GM19455 (cell line): ENCODE measurements at regions not wholly inside any gene's neighbourhood (a gene's known extent, or its start where the extent isn't known, plus 50 kb on each side); places are given as distances from the start of the nearest gene placed in this dataset.
"Not testable (repeated sequence)": the region's sequence is repeated elsewhere in the genome, so short reads cannot be mapped to it uniquely, and the experiment has no call there.

Experiments
- ATAC-seq: cut with Tn5 transposase; IDR thresholded peaks from one replicate; pipeline ENCODE4 v1.9.1; 2021; ENCODE audit not compliant: unreplicated experiment

DNA sequence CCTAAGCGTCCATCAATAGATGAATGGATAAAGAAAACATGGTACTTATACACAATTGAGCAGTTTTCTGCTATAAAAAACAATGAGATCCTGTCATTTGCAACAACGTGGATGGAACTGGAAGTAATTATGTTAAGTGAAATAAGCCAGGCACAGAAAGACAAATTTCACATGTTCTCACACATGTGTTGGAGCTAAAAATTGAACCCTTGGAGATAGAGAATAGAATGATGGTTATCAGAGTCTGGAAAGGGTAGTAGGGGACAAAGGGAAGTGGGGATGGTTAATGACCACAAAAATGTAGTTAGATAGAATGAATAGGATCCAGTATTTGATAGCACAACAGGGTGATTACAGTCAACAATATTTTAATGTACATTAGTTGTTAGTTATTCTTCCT is 1033.5 kb downstream of the HACE1 start:
- ATAC-seq = no peak

DNA sequence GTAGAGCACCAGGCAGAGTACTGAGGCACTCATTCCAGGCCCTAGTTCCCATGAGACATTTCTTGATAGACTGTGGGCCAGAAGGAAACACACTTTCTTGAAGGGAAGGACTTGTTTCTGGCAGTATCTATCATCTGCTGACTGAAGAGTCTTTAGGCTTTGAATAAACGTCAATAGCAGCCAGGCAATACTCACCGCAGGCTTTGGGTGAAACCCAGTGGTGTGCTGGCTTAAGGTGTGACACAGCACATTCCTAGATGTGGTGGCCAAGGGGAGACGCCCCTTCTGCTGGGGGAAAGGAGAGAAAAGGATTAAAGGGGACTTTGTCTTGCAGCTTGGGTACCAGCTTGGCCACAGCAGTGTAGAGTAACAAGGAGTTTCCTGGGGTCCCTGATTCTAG is 1039.6 kb downstream of the HACE1 start:
- ATAC-seq = no peak

DNA sequence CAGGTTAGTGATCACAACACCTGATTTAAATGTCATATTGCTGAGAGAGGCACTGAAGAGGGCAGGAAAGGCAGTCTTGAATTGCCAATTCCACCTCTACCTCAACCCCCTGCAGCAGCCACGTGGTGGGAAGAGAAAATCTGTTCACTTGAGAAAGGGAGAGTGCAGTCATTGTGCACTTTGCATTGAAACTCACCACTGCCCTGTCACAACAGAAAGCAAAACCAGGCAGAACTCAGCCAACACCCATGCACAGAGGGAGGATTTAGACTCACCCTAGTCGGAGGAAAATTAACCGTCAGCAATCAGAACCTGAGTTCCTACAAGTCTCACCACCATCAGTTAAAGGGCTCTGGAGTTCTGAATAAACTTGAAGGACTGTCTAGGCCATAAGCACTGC is 1040.2 kb downstream of the HACE1 start:
- no peak for ATAC-seq

DNA sequence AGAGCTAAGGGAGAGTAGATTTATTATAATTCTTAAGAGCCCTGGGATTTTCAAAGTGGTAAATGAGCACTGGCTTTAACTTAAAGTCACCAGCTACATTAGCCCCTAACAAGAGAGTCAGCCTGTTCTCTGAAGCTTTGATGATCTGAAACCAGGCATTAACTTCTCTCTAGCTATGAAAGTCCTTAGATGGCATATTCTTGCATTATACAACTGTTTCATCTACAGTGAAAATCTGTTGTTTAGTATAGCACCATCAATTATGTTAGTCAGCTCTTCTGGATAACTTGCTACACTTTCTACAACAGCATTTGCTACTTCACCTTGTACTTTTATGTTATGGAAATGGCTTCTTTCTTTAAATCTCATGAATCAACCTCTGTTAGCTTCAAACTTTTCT is 1046.7 kb downstream of the HACE1 start:
- no peak for ATAC-seq

DNA sequence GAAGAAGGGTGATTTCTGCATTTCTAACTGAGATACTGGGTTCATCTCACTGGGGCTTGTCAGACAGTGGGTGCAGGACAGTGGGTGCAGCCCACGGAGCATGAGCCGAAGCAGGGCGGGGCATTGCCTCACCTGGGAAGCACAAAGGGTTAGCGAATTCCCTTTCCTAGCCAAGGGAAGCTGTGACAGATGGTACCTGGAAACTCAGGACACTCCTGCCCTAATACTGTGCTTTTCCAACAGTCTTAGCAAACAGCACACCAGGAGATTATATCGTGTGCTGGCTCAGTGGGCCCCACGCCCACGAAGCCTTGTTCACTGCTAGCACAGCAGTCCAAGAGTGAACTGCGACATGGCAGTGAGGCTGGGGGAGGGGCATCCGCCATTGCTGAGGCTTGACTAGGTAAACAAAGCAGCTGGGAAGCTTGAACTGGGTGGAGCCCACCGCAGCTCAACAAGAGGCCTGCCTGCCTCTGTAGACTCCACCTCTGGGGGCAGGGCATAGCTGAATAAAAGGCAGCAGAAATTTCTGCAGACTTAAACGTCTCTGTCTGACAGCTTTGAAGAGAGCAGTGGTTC is 1057.7 kb downstream of the HACE1 start:
- not testable (repeated sequence) for ATAC-seq

DNA sequence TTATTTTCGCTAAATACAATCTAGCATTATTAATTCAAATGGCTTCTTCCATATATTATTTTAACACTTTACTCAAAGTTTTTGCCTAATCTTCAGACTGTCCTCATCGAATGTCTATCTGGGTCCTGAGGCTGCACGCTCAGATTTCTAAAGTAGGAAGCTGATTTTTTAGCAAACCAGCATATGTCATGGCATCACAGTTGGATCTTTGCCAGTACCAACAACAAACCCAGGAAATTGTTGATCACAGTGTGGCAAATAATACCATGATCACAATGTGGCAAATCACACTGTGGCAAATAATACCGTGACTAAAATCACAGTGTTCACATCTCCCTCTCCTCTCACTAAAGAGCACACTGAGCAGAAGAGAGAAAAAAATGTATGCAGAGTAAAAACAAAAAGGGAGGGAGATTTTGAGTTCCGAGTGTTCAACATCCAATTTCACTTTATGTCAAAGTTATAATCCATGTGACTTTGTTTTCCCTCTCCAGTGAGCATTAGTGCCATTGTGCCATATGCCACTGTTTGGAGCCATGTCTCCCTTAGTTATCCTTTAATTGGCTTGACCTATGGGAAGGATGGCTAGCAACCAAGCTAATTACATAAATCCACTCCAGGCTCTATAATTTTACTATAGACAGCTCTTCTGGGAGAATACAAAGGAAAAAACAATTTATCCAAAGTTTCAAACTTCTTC is 1059.6 kb downstream of the HACE1 start:
- ATAC-seq = no peak

DNA sequence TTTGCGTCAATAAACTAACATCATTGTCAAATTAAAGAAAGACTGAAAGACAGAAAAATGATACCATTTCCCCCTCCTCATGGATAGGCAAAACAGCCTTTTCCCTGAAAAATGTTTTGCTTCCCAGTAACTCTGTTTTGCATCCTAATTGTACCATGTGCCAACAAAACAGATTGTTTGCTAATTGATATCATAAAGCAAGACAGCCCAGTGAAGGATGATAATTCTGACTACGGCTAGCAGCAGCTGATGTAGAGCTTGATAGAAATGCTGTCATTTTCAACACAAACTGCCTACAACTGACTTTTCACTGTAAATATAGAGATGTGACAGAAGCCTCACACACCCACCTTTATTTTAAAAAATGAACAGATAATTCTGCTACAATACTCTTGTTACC is 1061.6 kb downstream of the HACE1 start:
- no peak for ATAC-seq

DNA sequence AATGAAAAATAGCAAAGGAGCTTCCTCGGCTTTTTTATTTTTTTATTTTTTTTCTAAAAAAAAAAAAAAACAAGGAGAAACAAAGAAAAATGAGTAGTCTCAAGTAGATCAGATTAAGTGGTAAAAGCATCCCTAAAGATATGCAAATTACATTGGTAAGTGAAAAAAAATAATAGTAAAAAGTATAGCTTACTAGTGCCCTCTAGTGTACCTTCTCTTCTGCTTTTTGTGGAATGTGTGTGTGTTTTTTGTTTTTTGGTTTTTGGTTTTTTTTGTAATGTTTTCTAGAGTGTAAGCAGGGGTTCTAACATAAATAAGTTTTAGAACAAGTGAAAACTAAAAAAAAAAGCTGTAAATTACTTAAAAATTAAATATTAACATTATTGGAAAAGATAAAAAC is 1062.0 kb downstream of the HACE1 start:
- ATAC-seq = no peak

DNA sequence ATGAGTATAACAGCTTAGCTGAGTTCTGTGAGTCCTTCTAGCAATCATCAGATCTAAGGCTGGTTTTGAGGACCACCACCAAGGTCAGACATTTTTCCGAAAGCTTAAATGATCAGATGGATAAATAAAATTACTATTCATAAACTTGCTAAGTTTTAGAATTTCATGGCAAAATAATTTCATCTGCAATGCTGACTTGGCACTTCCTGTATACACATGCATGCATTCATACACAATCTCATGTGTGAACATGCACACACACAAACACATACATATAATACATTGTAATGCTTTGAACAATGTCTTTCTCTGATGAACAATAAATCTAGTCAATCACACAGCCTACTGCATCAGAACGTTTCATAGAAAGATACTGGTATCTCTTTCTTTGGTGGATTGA is 1068.3 kb downstream of the HACE1 start:
- ATAC-seq = no peak

DNA sequence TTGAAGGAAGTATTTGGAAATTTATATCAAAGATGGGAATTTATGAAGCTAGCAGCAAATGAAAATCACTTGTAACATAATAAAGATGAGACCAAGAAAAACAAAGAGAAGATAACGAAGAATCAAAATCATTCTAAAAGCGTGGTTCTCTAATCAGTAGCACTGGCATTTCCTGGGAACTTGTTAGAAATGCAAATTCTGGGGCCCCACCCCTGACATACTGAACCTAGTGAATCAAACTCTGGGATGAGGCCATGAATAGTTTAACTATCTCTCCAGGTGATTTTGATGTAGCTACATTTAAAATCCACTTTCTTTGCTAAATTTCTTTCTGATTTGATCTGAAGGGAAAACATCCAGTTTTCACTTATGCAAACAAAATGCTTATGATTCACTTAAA is 1075.6 kb downstream of the HACE1 start:
- ATAC-seq = no peak

DNA sequence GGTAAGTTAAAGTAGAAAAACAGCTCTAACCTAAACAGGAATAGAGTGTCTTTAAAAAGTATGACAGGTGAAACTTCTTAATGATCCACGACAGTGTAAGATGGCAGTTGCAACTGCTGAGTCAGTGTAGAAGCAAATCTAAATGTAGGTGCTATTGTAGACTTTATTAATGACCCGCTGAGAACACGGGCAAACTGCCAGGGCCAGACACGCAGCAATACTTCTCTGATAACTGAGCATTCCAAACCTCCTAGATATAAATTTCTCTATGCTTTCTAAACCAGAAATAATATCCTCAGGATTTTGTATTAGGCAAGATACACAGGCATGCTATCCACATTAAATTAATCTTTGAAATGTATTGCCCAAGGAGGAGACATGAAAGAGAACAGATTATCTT is 1076.4 kb downstream of the HACE1 start:
- no peak for ATAC-seq

DNA sequence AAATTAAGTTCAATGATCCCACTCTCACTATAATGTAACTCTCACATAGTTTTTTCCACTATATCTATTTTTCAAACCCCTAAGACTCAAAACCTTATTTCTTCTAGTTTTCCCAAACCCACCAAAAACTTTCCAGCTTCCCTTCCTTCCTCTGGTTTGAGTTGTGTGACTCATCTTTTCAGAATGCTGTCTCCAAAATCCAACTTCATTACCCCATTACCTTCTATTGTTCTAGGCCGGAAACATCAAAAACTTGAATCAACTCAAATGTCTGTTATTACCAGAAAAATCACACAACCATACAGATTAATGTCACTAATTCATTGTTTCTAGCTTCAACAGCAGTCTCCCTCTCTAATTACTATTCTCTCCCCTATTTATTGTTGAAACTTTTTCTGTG is 1090.3 kb downstream of the HACE1 start:
- ATAC-seq = no peak

DNA sequence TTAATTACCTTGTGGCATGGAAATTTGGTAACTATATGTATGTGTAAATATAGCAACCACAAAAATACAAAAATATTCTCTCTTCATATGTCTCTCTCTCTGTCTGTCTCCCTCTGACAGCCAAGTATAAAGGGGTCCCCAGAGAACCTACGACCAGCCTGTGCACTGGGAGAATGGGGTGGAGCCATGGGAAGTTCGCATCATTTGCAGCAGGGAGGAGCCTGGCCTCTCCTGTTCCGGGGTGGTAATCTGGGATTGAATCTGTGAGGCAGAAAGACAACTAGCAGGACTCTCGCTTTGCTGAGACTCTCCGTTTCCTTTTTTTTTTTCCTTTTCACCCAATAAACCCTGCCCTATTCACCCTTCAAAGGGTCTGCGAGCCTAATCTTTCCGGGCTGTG is 1109.1 kb downstream of the HACE1 start:
- ATAC-seq = no peak

DNA sequence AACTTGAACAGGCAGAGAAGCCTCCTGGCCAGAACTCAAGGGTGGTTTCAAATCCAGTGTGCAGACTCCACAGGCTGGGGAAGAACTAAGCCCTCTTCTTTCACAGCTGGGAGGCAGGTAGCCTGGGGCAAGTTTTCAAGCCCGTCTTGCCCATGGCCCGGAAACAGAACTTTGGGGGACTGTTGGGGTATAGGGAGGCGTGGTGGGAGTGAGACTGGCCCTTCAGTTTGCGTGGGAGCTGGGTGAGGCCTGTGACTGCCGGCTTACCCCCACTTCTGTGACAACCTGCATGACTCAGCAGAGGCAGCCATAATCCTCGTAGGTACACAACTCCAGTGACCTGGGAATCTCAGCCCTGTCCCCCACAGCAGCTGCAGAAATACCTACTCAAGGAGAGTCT is 1125.7 kb downstream of the HACE1 start:
- no peak for ATAC-seq

DNA sequence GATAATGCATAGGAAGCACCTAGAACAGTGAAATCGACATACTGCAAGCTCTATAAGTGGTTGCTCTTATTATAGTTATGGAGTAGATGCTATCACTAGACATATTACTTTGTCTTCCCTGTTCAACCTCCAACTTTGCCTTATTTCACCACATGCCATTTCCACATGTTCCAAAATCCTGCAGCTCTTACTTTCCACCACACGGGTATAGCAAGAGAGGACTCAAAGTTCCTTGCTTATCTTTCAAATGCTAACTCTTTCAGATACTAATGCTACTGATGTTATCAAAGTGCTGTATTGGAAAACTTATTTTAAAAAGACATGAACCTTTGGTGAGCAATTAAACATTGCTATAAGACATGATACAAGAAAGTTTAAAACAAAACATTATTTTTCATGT is 1130.1 kb downstream of the HACE1 start:
- ATAC-seq = no peak

DNA sequence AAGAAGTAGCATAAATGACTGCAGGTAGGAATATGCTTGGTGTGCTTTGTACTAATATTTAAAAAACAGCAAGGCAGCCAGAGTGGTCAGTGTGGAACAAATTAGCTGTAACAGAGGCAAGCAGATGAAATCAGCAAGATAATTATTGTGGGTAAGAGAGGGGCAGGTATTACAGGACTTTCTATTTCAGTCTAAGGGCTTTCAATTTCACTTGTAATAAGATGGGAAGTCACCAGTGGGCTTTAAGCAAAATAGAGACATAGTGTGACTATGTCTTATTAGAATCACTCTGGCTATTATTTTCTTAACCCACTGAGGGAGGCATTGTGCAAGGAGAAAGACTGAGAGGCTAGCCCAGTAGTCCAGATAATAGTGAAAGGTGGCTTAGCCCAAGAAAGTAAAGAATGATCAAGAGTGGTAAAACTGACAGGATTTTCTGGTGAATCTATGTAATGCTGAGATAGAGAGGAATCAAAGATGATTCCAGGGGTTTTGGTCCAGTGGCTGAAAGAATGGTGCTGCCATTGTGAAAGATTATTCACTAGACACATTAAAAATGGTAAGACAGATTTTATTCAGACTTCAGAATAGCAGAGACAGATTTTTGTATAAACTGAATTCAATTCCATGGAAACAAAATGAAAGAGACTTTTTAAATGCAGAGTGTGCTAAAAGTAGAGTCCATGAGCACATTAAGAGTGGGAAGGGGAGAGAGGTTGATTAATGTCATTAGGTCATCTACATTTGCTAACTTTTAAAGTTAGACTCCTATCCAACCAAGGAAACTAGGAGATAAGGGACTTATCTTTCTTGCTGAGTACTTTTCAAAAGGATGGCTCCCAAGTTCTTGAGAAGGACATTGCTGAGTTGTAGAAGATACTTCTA is 1136.0 kb downstream of the HACE1 start:
- ATAC-seq = no peak

DNA sequence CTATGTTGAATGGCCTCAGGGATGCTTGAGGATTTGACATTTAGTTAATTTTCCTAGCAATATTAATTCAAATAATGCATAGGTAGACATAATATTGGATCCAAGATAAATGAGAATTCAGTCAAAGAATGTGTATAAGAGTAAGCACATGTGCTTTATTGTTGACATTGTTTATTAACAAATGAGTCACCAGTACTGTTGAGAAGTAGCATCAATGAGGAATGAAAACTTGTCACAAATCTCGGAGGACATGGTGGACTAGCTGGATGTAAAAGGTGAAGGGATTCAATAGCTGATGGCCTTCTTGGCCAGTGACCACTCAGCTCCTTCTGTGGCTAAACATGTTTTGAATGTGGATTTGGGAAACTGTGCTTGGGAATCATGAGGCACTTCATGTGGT is 1137.0 kb downstream of the HACE1 start:
- ATAC-seq = no peak

DNA sequence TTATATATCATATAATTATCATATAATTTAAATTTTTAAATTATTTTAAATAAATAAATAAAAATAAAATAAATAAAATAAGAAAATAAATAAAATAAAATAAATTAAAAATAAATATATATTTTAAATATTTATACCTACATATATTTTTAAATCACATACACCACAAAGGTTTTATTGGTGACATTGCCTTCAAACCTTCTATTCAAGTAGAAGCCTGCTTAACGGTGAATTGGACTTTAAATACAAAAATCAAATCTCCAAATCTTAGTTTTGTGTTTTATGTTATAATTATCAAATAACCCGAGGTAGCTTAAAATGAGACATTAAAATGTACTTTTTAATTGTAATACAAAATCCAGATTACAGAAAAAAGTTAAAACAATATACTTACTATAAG is 1137.8 kb downstream of the HACE1 start:
- ATAC-seq = no peak

DNA sequence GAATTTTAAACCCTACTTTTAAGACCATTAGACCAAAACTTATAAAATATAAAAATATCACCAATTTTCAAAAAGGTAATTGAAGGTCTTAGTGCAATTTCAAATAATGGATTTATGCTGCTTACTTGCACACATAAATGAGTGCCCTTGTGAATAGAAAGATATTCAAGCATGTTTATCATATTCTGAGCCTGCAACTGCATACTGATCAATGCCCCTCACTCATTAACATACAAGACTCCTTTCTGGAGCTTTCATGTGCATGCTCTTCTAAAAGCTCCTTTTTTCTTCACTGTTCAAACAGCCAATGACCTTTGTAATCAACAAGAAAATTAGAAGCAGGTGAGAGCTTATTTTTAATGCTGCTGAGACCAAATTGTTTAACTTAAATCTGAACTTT is 1139.3 kb downstream of the HACE1 start:
- no peak for ATAC-seq

DNA sequence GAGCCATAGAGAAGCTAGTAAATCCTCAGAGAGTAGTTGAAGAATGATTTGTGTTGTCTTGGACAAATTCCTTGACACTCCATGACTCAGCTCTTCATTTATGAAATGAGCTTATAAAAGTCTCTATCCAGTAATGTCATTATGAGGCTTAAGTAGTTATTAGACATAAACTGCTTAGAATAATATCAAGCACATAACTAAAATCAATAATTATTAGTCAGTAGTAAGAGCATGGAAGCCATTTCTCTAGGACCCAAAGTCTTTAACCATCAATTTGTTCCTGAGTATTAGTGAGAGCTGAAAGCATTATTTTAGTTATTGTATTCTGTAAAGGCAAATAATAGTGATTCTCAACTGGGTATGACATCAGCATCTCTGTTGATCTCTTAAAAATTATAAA is 1140.2 kb downstream of the HACE1 start:
- no peak for ATAC-seq

DNA sequence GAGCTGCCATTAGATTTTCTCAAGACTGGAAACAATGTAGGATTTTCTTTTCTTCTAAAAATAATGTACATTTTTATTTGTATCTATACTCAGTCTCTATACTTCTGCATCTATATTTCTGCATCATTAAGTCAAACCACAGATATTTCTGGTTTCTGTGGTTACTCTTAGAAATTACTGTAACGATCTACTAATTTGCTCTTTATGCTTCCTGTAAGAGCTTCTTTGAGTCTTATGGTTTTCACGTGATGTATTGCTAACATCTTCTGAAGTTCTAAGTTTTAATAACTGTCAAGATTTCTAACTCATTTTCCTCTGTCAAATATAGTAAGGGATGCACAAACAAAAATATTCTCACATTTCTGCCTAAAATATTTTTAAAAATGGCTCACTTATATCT is 1144.5 kb downstream of the HACE1 start:
- no peak for ATAC-seq

DNA sequence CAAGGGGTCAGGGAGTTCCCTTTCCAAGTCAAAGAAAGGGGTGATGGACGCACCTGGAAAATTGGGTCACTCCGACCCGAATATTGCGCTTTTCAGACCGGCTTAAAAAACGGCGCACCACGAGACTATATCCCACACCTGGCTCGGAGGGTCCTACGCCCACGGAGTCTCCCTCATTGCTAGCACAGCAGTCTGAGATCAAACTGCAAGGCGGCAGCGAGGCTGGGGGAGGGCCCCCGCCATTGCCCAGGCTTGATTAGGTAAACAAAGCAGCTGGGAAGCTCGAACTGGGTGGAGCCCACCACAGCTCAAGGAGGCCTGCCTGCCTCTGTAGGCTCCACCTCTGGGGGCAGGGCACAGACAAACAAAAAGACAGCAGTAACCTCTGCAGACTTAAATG is 1150.5 kb downstream of the HACE1 start:
- not testable (repeated sequence) for ATAC-seq
